H1 (cell line): ENCODE measurements at regions not wholly inside any gene's neighbourhood (a gene's known extent, or its start where the extent isn't known, plus 50 kb on each side); places are given as distances from the start of the nearest gene placed in this dataset.

ENCODE experiments used
- CTCF ChIA-PET: fragments of 300-600 bp; sonication (Branson Sonifier 250); formaldehyde crosslinking; loops from one replicate; lab custom pipeline; 2021; ENCODE audit not compliant: partially characterized antibody; lab: Charles Lee
- POLR2A ChIA-PET: fragments of 300-600 bp; sonication (Branson Sonifier 250); formaldehyde crosslinking; loops from one replicate; lab custom pipeline; 2021; ENCODE audit warnings: inconsistent platforms; ENCODE audit not compliant: partially characterized antibody; lab: Charles Lee
- DNase-seq, 2 experiments: peaks; one replicate each; pipeline versions ENCODE4 v3.0.0 to v3.0.0-alpha.2; 2010 to 2022; ENCODE audit warnings: low spot score in 2 of 2, low read depth in 1 of 2, mixed read lengths in 1 of 2
- FAIRE-seq: peaks from 2 replicates; lab custom pipeline; 2011; peaks lifted over from hg19 to GRCh38; lab: Jason Lieb, UNC
- H2AFZ ChIP-seq: 2 replicates; pipeline ENCODE4 v1.8.1; 2012; ENCODE audit warnings: low read length, inconsistent platforms
- H2AK5ac ChIP-seq: 2 replicates; pipeline ENCODE4 v1.6.1; 2013; ENCODE audit warnings: low read depth, low read length
- H2BK120ac ChIP-seq: replicated peaks from 2 replicates; pipeline ENCODE3; 2013; ENCODE audit warnings: low read depth, low read length, inconsistent platforms
- H2BK12ac ChIP-seq: 2 replicates; pipeline ENCODE4 v1.6.1; 2013; ENCODE audit warnings: low read depth, low read length
- H2BK15ac ChIP-seq: 2 replicates; pipeline ENCODE4 v1.6.1; 2013; ENCODE audit warnings: low read length
- H2BK20ac ChIP-seq: 2 replicates; pipeline ENCODE4 v1.6.1; 2013; ENCODE audit warnings: low read length
- H2BK5ac ChIP-seq: 2 replicates; pipeline ENCODE4 v1.6.1; 2013; ENCODE audit warnings: low read depth, low read length
- H3K14ac ChIP-seq: 2 replicates; pipeline ENCODE4 v1.6.1; 2013; ENCODE audit warnings: inconsistent platforms; ENCODE audit not compliant: insufficient read length
- H3K18ac ChIP-seq: 2 replicates; pipeline ENCODE4 v1.6.1; 2013; ENCODE audit warnings: low read length; ENCODE audit errors: extremely low read depth
- H3K23ac ChIP-seq: 2 replicates; pipeline ENCODE4 v1.6.1; 2013; ENCODE audit warnings: inconsistent platforms; ENCODE audit not compliant: insufficient read length
- H3K23me2 ChIP-seq: 2 replicates; pipeline ENCODE4 v1.6.1; 2013; ENCODE audit warnings: low read depth, low read length
- H3K27ac ChIP-seq: 2 replicates; pipeline ENCODE4 v1.6.1; 2011; ENCODE audit warnings: low read depth, low read length, inconsistent platforms
- H3K27me3 ChIP-seq, 4 experiments: replicated peaks in 1 of 4; 1 replicate in 1 of 4; 2 replicates in 3 of 4; pipeline versions ENCODE4 v1.6.1 to v1.8.1; 2011 to 2013; ENCODE audit warnings: low read length in 3 of 4, mild to moderate bottlenecking in 3 of 4, inconsistent platforms in 2 of 4, mixed read lengths in 2 of 4, moderate library complexity in 1 of 4; ENCODE audit not compliant: control insufficient read depth in 3 of 4, insufficient read depth in 3 of 4; ENCODE audit errors: extremely low read depth in 1 of 4
- H3K36me3 ChIP-seq, 4 experiments: 2 replicates each; pipeline versions ENCODE4 v1.6.1 to v1.8.1; 2011 to 2013; ENCODE audit warnings: mild to moderate bottlenecking in 4 of 4, low read length in 3 of 4, moderate library complexity in 2 of 4, control low read depth in 1 of 4, inconsistent platforms in 1 of 4; ENCODE audit not compliant: insufficient read depth in 4 of 4, control insufficient read depth in 2 of 4
- H3K4ac ChIP-seq: replicated peaks from 2 replicates; pipeline ENCODE3; 2013; ENCODE audit warnings: low read length, low read depth, mixed read lengths, inconsistent platforms; ENCODE audit not compliant: insufficient read length
- H3K4me1 ChIP-seq, 4 experiments: replicated peaks in 1 of 4; 1 replicate in 1 of 4; 2 replicates in 3 of 4; pipeline versions ENCODE4 v1.6.1 to v1.8.1; 2011 to 2013; ENCODE audit warnings: low read length in 3 of 4, inconsistent platforms in 2 of 4, mixed read lengths in 1 of 4; ENCODE audit not compliant: insufficient read depth in 4 of 4, control insufficient read depth in 3 of 4
- H3K4me2 ChIP-seq, 2 experiments: 2 replicates each; pipeline versions ENCODE4 v1.6.1 to v1.8.1; 2011 to 2013; ENCODE audit warnings: low read depth in 2 of 2, low read length in 2 of 2, control low read depth in 1 of 2, inconsistent platforms in 1 of 2, mild to moderate bottlenecking in 1 of 2; ENCODE audit not compliant: insufficient read depth in 1 of 2
- H3K4me3 ChIP-seq, 4 experiments: fragments of 200-600, 300-600 bp in 1 of 4; sonication (generic), shearing (Covaris generic), sonication (Bioruptor Twin) in 1 of 4; 2 replicates each; pipeline versions ENCODE4 v1.5.1 to v1.8.1; 2011 to 2016; ENCODE audit warnings: low read length in 4 of 4, low read depth in 3 of 4, control low read depth in 2 of 4, inconsistent platforms in 2 of 4, mild to moderate bottlenecking in 2 of 4, mixed read lengths in 1 of 4, moderate library complexity in 1 of 4; ENCODE audit not compliant: insufficient read depth in 2 of 4; ENCODE audit errors: extremely low read depth in 1 of 4
- H3K56ac ChIP-seq: replicated peaks from 2 replicates; pipeline ENCODE3; 2013; ENCODE audit warnings: low read depth, mild to moderate bottlenecking, mixed read lengths, low read length, inconsistent platforms; ENCODE audit not compliant: insufficient read length
- H3K79me1 ChIP-seq: 2 replicates; pipeline ENCODE4 v1.6.1; 2013; ENCODE audit warnings: low read depth, low read length, control low read depth
- H3K79me2 ChIP-seq, 2 experiments: 2 replicates each; pipeline versions ENCODE4 v1.6.1 to v1.8.1; 2012 to 2013; ENCODE audit warnings: low read length in 2 of 2, mild to moderate bottlenecking in 2 of 2, inconsistent platforms in 1 of 2; ENCODE audit not compliant: insufficient read depth in 2 of 2, control insufficient read depth in 1 of 2
- H3K9ac ChIP-seq, 4 experiments: replicated peaks in 1 of 4; 1 replicate in 1 of 4; 2 replicates in 3 of 4; pipeline versions ENCODE4 v1.6.1 to v1.8.1; 2011 to 2013; ENCODE audit warnings: low read depth in 3 of 4, low read length in 3 of 4, control low read depth in 2 of 4, mild to moderate bottlenecking in 2 of 4, moderate library complexity in 2 of 4, inconsistent platforms in 1 of 4; ENCODE audit errors: extremely low read depth in 1 of 4
- H3K9me3 ChIP-seq, 2 experiments: 2 replicates each; pipeline versions ENCODE4 v1.6.1 to v1.8.1; 2012 to 2013; ENCODE audit warnings: mild to moderate bottlenecking in 2 of 2, moderate library complexity in 2 of 2, control low read depth in 1 of 2, inconsistent platforms in 1 of 2, low read depth in 1 of 2, low read length in 1 of 2, mixed read lengths in 1 of 2; ENCODE audit not compliant: insufficient read depth in 2 of 2
- H4K20me1 ChIP-seq, 2 experiments: replicated peaks in 1 of 2; 2 replicates each; pipeline versions ENCODE3 to v1.8.1; 2011 to 2013; ENCODE audit warnings: inconsistent platforms in 2 of 2, low read length in 2 of 2, mild to moderate bottlenecking in 1 of 2; ENCODE audit not compliant: insufficient read depth in 2 of 2, control insufficient read depth in 1 of 2
- H4K5ac ChIP-seq: 2 replicates; pipeline ENCODE4 v1.6.1; 2013; ENCODE audit warnings: low read length, low read depth, mixed read lengths, inconsistent platforms; ENCODE audit not compliant: insufficient read length
- H4K8ac ChIP-seq: 2 replicates; pipeline ENCODE4 v1.8.0; 2013; ENCODE audit warnings: mild to moderate bottlenecking, moderate library complexity, low read length, inconsistent platforms; ENCODE audit not compliant: insufficient read depth; ENCODE audit errors: extremely low read depth
- H4K91ac ChIP-seq: replicated peaks from 2 replicates; pipeline ENCODE3; 2013; ENCODE audit warnings: low read length, mixed read lengths, inconsistent platforms; ENCODE audit not compliant: insufficient read length
- BCL11A ChIP-seq, 2 experiments: IDR thresholded peaks; one replicate each; pipeline ENCODE4 v1.6.1; 2011; ENCODE audit warnings: low read depth in 2 of 2, low read length in 2 of 2, mild to moderate bottlenecking in 2 of 2
- WGBS, 2 experiments: shearing (Covaris generic) in 1 of 2; methylation state at CpG; one replicate each; pipeline versions ENCODE4 v1.1.6 to v1.1.7; 2013 to 2015; ENCODE audit warnings: low lambda C conversion rate in 2 of 2, mixed read lengths in 2 of 2, inconsistent platforms in 1 of 2, low coverage in 1 of 2, missing lambda C conversion rate in 1 of 2; ENCODE audit not compliant: insufficient replicate concordance in 2 of 2, insufficient coverage in 1 of 2, insufficient read length in 1 of 2; ENCODE audit errors: extremely low coverage in 1 of 2, missing lambda C conversion rate in 1 of 2; 5-methylcytosine and 5-hydroxymethylcytosine counted together
- TF ChIP-seq, protein P1 (sequence below): IDR thresholded peaks from 2 replicates; pipeline ENCODE4 v1.6.1; 2012; ENCODE audit warnings: low read length, inconsistent platforms

DNA sequence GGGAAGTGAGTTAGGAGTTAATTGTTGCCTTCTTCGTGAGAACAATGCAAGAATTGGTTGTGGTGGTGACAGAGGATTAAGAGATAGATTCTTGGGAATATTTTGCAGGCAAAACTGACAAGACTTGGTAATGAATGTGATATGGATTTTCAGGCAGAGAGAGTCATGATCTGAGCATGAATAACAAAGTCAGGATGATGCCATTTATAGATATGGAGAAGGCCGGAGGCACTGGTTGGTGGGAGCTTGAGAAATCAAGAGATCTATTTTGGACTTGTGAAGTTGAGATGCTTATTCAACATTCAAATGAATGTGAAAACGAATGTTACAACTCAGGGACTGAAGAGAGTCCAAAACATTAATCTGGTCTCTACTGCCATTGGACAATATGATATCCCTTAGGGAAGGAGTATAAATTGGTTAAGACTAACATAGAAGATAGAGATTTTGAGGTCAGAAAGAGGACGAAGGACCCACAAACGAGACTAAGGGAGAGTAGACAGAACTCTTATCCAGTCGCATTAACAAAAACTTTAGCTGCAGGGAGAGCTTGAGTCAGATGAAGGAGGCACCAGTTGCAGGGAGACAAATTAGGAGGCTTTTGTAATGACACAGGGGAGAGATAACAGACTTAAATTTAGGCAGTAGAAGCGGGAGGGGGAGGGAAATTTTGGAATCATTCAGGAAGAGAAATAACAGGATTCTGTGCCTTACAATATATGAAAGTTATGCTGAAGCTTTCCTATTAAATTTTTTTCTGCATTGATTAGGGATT is 1090.6 kb downstream of the GALC start:
- no peaks in the 10 kb centered on the region for H4K20me1 ChIP-seq
- H3K36me3 ChIP-seq: no peaks in the 10 kb centered on the region
- no peak overlapping the region for H3K23ac ChIP-seq
- no peak overlapping the region for H3K4me3 ChIP-seq
- no peaks in the 10 kb centered on the region for H3K23me2 ChIP-seq
- ChIA-PET CTCF (interaction anchor here (0.8 to 1.7 kb wide), 3 partner anchors 15 to 1546 kb away, joined by 3 to 5 read pairs (median 3); no protein-coding TSS in a partner anchor), POLR2A (no interaction called here)
- H2AK5ac ChIP-seq: no peak overlapping the region
- H4K91ac ChIP-seq: no peak overlapping the region
- H3K27me3 ChIP-seq: no peaks in the 10 kb centered on the region
- no peak overlapping the region for H3K27ac ChIP-seq
- no peak overlapping the region for H2BK12ac ChIP-seq
- H3K4me2 ChIP-seq: no peak overlapping the region
- H4K8ac ChIP-seq: no peak overlapping the region
- TF ChIP-seq BCL11A (IDR thresholded peaks at IDR 0.05; ENCODE audit: low read depth in 2 of 2, low read length in 2 of 2): no peak
- TF ChIP-seq, protein P1, sequence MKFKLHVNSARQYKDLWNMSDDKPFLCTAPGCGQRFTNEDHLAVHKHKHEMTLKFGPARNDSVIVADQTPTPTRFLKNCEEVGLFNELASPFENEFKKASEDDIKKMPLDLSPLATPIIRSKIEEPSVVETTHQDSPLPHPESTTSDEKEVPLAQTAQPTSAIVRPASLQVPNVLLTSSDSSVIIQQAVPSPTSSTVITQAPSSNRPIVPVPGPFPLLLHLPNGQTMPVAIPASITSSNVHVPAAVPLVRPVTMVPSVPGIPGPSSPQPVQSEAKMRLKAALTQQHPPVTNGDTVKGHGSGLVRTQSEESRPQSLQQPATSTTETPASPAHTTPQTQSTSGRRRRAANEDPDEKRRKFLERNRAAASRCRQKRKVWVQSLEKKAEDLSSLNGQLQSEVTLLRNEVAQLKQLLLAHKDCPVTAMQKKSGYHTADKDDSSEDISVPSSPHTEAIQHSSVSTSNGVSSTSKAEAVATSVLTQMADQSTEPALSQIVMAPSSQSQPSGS: no peak
- H3K79me2 ChIP-seq: no peaks in the 10 kb centered on the region
- H3K4me1 ChIP-seq: no peaks in the 10 kb centered on the region
- H3K56ac ChIP-seq: no peak overlapping the region
- H3K79me1 ChIP-seq: no peaks in the 10 kb centered on the region; the same call in 1 of the 2 replicates
- H2BK15ac ChIP-seq: no peak overlapping the region
- FAIRE-seq: no peak
- no peak for DNase-seq
- WGBS, 2 experiments: 81% methylated on average over 7 of the region's 7 CpGs; no CpG with 5 or more reads in 1 of the 2 experiments
- H3K9me3 ChIP-seq: peaks cover 0 to 7% of the 10 kb centered on the region in 2 experiments; a peak in 1 of 4 replicates
- no peak overlapping the region for H3K14ac ChIP-seq
- no peak overlapping the region for H4K5ac ChIP-seq
- no peak overlapping the region for H3K18ac ChIP-seq
- H2BK120ac ChIP-seq: no peak overlapping the region
- no peak overlapping the region for H3K4ac ChIP-seq
- H2AFZ ChIP-seq: no peak overlapping the region
- no peak overlapping the region for H2BK5ac ChIP-seq
- no peak overlapping the region for H3K9ac ChIP-seq
- no peak overlapping the region for H2BK20ac ChIP-seq
